Urinary bladder (tissue), 3 donors: ENCODE measurements at regions not wholly inside any gene's neighbourhood (a gene's known extent, or its start where the extent isn't known, plus 50 kb on each side); places are given as distances from the start of the nearest gene placed in this dataset.
"Not testable (repeated sequence)": the region's sequence is repeated elsewhere in the genome, so short reads cannot be mapped to it uniquely, and the experiment has no call there.

ENCODE experiments used
- DNase-seq: peaks from one replicate; pipeline ENCODE4 v3.0.0-alpha.2; 2015; ENCODE audit errors: extremely low spot score
- H3K27ac ChIP-seq: one replicate; pipeline ENCODE4 v1.5.1; 2013; ENCODE audit warnings: low read depth, mild to moderate bottlenecking, moderate library complexity
- H3K36me3 ChIP-seq: one replicate; pipeline ENCODE4 v1.6.1; 2013; ENCODE audit warnings: mild to moderate bottlenecking, moderate library complexity; ENCODE audit not compliant: insufficient read depth
- H3K4me1 ChIP-seq: one replicate; pipeline ENCODE4 v1.6.1; 2013; ENCODE audit warnings: mild to moderate bottlenecking, moderate library complexity; ENCODE audit not compliant: insufficient read depth
- H3K4me3 ChIP-seq: one replicate; pipeline ENCODE4 v1.5.1; 2013; ENCODE audit warnings: low read depth, low read length
- WGBS: extraction: QIAGEN DNeasy Blood & Tissue Kit; methylation state at CpG from one replicate; pipeline ENCODE4 v1.1.7; 2013; 5-methylcytosine and 5-hydroxymethylcytosine counted together
- donor health status: healthy with polysubstance abuse.
- donor health status: healthy.

DNA sequence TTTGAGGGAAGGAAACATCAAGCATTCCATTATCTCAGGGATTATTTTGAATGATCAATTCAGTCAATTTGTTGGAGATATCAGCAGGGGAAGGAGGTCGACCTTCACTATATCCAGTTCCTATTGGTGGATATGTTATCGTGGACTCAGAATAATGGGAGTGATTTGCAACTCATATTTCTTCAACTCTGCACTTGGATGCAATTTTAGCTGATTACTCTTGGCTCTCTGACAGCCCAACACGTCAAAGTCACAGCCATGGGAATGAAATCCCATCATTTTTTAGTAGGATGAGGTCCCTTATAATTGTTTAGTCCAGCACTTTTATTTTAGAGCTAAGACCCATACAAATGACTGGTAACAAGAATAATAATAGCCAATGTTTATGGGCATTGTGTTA is 371.8 kb upstream of the RPS23 start:
- WGBS = 82% methylated on average over 3 of the region's 3 CpGs

DNA sequence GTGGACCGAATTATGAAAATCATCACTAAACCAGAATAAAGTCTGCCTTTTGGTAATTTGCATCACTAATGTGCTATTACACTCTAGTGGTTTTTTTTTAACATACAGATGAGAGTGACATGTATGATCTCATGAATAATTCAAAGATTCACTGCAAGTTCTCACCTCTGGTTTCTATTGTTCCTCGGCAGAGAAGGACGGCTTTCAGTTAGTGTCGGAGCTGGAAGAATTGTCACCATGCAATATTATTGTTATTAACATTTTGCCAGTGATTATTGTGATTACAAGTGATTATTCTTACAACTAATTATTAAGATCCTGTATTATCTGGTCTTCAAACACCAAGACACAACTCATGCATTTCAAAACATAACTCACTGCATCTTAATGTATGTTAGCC is 366.6 kb upstream of the RPS23 start:
- 96% methylated on average over 4 of the region's 4 CpGs for WGBS
- DNase-seq = no peak
- H3K4me1 ChIP-seq = no peaks in the 10 kb centered on the region

More for the DNA sequence above, 371.8 kb upstream of the RPS23 start:
- no peak for DNase-seq
- no peak overlapping the region for H3K4me3 ChIP-seq
- no peak overlapping the region for H3K27ac ChIP-seq
- H3K36me3 ChIP-seq = no peaks in the 10 kb centered on the region
- H3K4me1 ChIP-seq = no peaks in the 10 kb centered on the region

DNA sequence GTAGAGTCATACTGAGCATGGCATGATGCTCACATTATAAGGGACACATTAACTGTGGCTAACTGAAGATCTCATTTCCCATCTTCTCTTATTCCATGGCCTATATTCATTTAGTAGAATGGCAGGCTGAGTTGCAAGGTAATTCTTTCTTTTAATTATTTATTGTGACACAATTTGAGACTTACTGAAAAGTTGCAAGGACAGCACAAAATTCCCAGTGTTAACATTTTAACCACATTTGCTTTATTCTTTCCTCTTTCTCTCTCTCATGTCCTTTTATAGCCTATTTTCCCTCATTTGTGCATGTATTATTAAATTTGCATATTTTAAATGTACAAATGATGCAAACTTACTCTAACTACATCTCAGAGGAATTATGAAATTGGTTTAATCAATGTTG is 366.1 kb upstream of the RPS23 start:
- H3K4me1 ChIP-seq = no peaks in the 10 kb centered on the region
- H3K27ac ChIP-seq = no peak overlapping the region
- no peak overlapping the region for H3K4me3 ChIP-seq
- no peak for DNase-seq
- H3K36me3 ChIP-seq = no peaks in the 10 kb centered on the region

More for the DNA sequence above, 366.6 kb upstream of the RPS23 start:
- H3K36me3 ChIP-seq = no peaks in the 10 kb centered on the region
- H3K27ac ChIP-seq = no peak overlapping the region
- no peak overlapping the region for H3K4me3 ChIP-seq

DNA sequence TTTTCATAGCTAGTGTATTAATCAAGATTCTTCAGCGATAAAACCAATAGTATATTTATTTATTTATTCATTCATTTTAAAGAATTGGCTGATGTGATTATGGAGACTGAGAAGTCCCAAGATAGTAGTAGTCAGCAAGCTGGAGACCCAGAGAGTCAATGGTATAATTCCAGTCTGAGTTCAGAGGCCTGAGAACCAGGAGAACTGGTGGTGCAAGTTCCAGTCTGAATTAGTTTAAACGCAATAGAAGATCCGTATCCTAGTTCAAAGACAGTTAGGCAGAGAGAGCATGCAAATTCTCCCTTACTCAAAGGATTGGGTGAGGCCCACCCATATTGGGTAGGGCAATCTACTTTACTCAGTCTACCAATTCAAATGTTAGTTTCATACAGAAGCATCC is 364.2 kb upstream of the RPS23 start:
- DNase-seq = no peak

DNA sequence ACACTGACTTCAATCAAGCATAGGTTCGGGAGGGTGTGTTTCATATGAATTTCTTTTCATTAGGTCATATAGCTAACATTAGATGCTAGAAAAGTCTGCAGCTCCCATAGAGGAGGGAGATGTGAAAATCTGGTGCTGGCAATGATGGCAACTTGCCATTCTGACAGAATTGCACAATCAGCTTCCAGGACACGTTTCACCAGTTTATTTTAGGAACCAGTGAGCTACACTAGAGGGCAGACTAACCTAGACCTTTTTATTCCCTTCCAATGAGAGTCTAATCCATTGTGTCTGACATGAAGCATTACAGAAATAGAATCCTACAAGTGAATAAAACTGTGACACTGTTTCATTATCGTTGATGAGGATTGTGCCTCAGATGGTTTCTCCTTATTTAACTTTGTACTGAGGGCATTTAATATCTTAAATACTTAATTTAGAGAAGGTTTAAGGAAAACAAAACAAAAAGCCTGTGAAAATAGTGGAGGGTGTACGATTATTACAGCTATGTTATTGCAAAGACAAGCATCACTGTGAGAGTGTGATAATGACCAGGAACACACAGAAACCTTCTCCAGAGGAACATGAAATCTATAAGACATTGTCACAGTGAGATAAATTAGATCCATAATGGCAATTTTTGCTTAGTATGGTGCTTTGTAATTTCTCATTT is 363.3 kb upstream of the RPS23 start:
- Histone ChIP-seq H3K4me3 (no peak overlapping the region), H3K36me3 (no peaks in the 10 kb centered on the region), H3K27ac (no peak overlapping the region), H3K4me1 (no peaks in the 10 kb centered on the region)
- 36% methylated on average over 4 of the region's 4 CpGs for WGBS
- peak; percentile 81 for DNase-seq

More for the DNA sequence above, 364.2 kb upstream of the RPS23 start:
- Histone ChIP-seq H3K36me3 (no peaks in the 10 kb centered on the region), H3K27ac (no peak overlapping the region), H3K4me1 (no peaks in the 10 kb centered on the region), H3K4me3 (no peak overlapping the region)
- 77% methylated on average over 3 of the region's 3 CpGs for WGBS

DNA sequence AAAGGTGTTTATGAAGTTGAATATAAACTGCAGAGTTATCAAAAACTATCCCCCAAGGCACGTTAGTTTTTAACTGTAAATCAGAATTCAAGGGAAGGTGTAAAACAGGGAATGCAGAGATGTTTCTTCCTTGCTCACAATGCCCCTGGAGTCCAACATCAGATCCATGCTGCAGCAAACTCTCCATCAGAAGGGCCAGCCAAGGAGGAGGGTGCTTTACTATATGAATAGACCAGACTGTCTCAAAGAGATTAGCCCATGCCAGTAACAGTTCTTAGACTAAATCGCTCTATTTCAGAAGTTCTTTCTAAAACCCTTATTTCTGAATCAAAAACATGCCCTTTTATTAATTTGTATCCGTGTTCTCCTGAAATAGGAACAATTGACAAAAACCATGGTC is 362.8 kb upstream of the RPS23 start:
- H3K36me3 ChIP-seq = no peaks in the 10 kb centered on the region
- WGBS = 45% methylated on average over 3 of the region's 3 CpGs
- DNase-seq = no peak
- no peak overlapping the region for H3K27ac ChIP-seq
- no peaks in the 10 kb centered on the region for H3K4me1 ChIP-seq
- H3K4me3 ChIP-seq = no peak overlapping the region

DNA sequence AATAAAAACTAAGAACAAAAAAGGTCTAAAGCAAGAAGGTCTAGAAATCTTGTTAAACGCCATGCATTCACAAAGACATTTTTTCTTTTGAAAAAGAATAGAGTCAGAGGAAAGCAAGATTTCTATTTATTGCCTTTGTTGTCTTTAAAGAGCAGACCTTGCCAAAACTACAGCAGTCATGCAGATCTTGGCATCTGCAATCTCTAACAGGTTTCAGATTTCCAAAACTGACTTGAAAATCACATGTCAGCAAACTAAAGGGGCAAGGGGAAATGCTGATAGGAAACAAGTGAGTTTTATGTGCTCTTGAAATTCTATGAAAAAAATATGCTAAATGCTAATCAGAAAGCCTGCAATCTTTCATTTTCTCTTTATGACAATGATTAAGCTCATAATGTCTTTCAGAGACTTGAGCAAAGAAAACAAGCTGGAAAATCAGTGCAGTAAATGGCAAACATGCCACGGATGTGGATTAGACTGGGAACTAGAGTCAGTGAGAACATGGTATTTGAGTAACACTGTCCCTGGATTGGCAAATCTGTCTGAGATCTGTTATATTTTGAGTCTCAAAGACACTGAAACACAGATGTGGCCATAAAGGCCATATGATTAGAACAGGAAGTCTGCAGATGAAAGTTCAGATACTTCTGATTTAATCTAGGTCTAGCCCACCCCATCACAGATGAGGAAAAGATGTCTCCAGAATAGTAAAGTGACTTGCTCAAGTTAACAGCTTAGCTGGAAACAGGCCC is 361.4 kb upstream of the RPS23 start:
- no peak overlapping the region for H3K27ac ChIP-seq
- H3K4me1 ChIP-seq = no peaks in the 10 kb centered on the region
- no peak overlapping the region for H3K4me3 ChIP-seq
- no peak for DNase-seq
- 31% methylated on average over 2 of the region's 2 CpGs for WGBS
- no peaks in the 10 kb centered on the region for H3K36me3 ChIP-seq

DNA sequence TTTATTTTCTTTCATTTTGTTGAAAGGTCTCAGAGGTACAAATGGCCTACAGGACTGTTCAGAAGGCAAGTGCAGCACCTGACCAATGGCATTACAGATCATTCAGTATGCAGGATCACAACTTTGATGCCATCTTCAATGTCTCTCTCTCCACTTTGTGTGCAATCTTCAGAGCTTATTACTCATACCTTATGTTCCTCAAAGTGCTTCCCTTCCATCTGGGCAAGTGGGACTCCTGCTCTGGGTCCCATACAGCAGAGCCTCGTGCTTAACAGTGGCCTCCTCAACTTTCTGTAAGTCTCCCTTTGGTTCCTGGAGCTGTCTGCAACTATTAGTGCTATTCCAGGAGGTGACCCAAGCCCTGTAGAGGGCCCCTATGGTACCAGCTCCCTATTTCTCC is 358.4 kb upstream of the RPS23 start:
- Histone ChIP-seq H3K36me3 (no peaks in the 10 kb centered on the region), H3K27ac (no peak overlapping the region), H3K4me3 (no peak overlapping the region), H3K4me1 (no peaks in the 10 kb centered on the region)
- 98% methylated on average over 1 of the region's 1 CpG for WGBS
- DNase-seq = no peak

DNA sequence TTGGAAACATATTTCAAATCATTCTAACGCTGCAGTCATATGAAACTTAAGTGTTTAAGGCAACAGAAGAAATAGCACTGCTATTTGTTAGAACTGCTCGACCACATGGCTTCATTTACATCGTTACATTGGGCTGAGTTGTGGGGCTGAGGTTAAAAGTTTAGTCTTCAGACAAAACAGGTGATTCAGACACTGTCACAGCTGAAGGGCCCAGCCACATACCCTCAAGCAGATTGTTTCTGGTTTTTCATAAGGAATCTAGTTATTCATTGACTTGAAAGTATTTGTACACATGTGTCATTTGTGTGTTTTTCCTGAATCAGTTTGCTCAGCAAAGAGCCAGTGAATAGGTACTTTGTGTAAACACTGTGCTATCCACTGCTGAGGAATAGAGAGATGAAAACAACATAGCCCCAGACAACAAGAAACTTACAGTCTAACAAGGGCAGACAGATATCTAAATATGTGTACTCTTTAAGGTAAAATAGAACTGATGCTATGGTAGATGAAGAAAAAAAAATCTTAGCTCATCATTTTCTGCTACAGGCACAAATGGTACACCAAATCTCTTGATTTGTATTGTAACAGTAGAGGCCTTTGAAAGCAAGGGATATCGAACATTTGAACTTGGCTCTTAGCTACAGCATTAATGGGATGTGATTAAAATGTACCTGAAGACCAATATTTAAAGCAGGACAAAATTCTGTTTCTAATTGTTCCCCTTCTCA is 357.6 kb upstream of the RPS23 start:
- H3K4me3 ChIP-seq = no peak overlapping the region
- DNase-seq = no peak
- 83% methylated on average over 4 of the region's 4 CpGs for WGBS
- no peaks in the 10 kb centered on the region for H3K4me1 ChIP-seq
- no peak overlapping the region for H3K27ac ChIP-seq
- no peaks in the 10 kb centered on the region for H3K36me3 ChIP-seq

DNA sequence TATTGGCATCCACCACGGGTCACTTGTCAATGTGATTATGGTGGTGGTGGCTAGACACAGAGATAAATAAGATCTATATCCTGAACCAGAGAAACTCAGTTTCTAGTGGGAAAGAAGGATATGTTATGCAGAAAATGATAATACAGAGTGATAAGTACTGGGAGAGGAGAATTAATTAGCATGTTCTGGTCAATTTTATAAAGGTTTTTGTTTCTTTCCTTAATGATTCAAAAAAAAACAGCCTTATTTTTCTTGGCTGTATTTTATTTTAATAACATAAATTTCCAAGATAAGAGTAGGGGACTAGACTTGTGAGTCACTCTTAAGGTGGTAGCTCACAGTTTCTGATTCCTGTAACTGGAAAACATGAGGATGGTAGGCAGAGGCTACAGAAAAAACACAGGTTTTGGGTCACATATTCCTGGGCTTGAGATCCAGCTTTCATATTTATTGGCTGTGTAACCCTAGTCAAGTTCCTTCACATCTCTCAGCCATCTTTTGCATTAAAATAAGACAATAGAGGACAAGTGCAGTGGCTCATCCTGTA is 350.3 kb upstream of the RPS23 start:
- H3K27ac ChIP-seq = no peak overlapping the region
- no peaks in the 10 kb centered on the region for H3K4me1 ChIP-seq
- no peak overlapping the region for H3K4me3 ChIP-seq
- WGBS = 32% methylated on average over 1 of the region's 1 CpG
- no peak for DNase-seq
- no peaks in the 10 kb centered on the region for H3K36me3 ChIP-seq

DNA sequence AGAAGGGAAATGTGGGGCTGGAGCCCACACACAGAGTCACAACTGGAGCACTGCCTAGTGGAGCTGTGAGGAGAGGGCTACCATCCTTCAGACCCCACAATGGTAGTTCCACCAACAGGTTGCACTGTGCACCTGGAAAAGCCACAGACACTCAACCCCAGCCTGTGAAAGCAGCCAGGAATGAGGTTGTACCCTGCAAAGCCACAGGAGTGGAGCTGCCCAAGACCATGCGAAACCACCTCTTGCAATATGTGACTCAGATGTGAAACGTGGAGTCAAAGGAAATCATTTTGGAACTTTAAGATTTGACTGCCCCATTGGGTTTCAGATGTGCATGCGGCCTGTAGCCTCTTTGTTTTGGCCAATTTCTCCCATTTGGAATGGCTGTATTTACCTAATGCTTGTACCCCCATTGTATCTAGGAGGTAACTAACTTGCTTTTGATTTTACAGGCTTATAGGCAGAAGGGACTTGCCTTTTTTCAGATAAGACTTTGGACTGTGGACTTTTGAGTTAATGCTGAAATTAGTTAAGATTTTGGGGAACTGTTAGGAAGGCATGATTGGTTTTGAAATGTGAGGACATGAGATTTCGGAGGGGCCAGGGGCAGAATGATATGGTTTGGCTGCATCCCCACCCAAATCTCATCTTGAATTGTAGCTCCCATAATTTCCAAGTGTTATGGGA is 348.9 kb upstream of the RPS23 start:
- not testable (repeated sequence) for H3K36me3 ChIP-seq, DNase-seq, H3K4me3 ChIP-seq, H3K27ac ChIP-seq, H3K4me1 ChIP-seq
- 94% methylated on average over 4 of the region's 4 CpGs for WGBS

DNA sequence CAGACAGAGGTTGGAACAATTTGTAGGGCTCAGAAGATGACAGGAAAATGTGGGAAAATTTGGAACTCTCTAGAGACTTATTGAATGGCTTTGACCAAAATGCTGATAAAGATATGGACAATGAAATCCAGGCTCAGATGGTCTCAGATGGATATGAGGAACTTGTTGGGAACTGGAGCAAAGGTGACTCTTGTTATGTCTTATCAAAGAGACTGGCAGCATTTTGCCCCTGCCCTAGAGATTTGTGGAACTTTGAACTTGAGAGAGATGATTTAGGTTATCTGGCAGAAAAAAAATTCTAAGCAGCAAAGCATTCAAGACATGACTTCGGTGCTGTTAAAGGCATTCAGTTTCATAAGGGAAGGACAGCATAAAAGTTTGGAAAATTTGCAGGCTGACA is 347.9 kb upstream of the RPS23 start:
- H3K27ac ChIP-seq, H3K36me3 ChIP-seq, DNase-seq, H3K4me1 ChIP-seq, H3K4me3 ChIP-seq: not testable (repeated sequence)
- whole genome bisulfite sequencing = 80% methylated on average over 1 of the region's 1 CpG

DNA sequence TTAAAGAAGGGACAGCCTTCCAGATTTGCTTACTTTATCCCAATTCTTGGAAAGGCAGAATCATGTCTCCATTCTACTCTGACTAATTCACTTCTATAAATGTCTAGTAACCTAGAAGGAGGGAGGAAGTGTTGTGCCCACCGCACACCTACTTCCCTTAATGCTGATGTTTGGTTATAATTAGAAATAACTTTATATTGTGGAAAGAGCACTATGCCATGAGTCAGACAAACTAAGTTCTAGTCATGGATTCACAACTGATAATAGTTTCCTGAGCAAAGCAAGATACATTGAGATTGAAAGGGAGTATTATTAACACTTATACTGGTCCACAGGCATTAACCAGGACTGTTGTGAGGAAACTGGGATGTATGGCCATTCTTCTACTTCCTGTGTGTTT is 345.9 kb upstream of the RPS23 start:
- DNase-seq = no peak
- H3K36me3 ChIP-seq = no peaks in the 10 kb centered on the region
- no peaks in the 10 kb centered on the region for H3K4me1 ChIP-seq
- 40% methylated on average over 1 of the region's 1 CpG for WGBS
- no peak overlapping the region for H3K4me3 ChIP-seq
- no peak overlapping the region for H3K27ac ChIP-seq
